ENCODE measurements at regions not wholly inside any gene's neighbourhood (a gene's known extent, or its start where the extent isn't known, plus 50 kb on each side); places are given as distances from the start of the nearest gene placed in this dataset.

DNA sequence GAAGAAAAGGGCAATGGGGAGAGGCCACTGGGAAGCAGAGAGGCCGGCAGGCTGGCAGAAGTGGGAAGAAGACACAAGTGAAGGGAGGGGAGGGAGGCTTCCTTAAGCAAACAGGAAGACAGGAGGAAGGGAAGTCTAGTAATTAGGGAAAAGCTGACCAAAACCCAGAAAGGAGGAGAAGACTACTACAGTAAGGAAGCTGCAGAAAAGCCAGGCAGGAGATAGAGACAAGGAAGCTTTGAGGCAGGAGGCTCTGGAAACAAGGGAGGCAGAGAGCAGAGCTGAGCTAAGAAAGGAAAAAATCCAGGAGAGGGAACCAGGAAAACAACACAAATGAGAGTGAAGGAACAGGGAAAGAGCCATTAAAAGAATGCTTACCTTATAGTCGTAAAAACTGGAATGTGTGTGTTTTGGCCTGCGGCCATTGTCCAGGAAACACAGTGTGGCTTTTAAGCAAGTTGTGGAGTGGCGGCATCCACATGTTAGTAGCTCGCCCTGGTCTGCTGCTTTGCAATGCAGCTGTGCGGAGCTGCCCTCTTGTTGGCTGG, 317.1 kb upstream of the CLINT1 start:
- DNase-seq = no peak

GRCh38 chr5:158174918-158175851, 316.2 kb upstream of the CLINT1 start:
- peak; percentile 29 for DNase-seq

DNA sequence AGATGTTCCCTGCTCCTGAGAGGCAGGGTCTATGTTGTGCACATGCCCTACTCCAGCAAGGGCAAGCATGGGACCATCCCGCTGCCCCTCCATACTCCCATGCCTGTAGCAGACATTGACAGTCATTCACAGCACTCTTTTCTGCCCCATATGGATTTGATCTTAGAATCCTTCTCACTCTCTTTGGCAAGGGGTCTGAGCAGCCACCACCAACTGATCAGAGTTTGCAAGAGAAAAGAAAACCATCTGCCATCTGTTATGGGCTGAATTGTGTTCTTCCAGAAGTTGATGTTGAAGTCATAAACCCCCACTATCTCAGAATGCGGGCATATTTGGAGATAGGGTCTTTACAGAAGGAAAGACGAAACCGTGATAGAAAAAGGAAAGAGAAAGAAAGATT, 315.1 kb upstream of the CLINT1 start:
- no peak for DNase-seq

DNA sequence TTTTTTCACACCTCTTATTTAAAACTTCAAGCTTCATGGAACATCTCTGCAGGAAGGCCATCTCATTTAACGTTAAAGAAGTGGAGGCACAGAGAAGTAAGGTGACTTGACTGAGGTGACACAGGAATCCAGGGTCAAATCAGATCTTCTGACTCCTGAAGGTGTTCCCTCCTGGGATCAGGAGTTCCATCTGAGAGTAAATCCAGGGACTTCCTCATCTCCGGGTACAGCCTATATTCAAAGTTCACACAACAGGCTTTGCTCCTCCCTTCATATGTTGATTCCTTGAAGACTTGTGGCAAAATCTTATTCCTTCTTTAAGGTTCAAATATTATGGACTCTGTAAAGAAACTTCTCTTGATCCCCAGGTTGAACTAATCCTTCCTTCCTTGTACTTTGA, 313.1 kb upstream of the CLINT1 start:
- DNase-seq = no peak

- DNase-seq = no peak
These were observed 311.6 kb upstream of the CLINT1 start for GRCh38 chr5:158170534-158170933.

DNA sequence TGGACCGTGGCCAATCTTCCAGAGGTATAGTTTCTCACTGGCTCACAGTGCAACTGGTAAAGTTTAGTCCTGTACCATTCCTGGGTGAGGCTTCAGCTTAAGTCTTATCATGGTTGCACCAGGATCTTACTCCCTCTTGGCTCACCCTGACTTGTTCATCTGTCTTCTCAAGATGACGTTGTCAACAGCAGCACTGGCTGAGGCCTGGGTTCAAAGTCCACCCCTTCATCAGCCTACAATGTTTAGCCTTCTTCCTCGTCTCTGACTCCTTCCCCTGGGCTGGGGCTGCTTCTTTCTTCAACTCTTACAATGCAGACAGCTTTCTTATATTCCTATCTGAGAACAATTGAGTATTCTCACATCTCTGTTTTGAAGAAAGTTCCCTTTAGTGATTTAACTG, 311.1 kb upstream of the CLINT1 start:
- DNase-seq = no peak

DNA sequence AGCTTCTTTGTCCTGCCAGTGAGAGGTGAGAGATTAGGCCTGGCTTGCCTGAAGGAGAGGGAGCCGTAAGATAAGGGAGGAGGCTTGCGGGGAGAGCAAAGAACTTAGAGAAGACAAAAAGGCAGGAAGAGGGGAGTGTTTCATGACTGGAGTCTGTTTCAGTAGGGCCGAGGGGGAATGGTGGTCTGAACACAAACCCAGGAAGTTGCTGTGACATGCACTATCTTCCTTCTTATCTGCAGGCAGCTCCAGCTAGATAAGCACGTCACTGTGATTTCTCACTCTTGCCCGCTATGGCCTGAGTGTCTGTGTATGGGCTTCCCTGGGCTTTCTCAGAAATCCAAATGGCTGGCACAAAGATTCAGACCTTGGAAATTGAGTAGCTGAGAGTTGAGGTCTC, 307.5 kb upstream of the CLINT1 start:
- DNase-seq = no peak

DNA sequence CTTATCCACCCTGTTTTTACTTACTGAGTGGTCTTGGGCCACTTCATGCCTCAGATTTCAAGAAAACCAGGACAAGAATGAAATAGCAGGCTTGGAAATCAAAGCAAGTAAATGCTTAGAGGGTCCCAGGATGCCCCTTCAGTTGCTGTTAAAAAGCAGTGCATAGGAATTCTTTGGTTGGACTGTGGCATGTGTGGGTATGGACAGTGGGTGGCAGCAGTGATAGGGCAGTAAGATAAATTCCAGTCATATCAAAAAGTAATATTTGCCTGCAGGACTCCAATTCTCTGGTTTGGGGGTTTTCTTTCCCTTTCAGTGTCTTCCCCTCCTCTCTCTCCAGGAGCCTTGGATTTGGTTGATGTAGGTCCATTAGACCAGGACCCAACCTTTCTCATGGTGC, 306.7 kb upstream of the CLINT1 start:
- DNase-seq = no peak

DNA sequence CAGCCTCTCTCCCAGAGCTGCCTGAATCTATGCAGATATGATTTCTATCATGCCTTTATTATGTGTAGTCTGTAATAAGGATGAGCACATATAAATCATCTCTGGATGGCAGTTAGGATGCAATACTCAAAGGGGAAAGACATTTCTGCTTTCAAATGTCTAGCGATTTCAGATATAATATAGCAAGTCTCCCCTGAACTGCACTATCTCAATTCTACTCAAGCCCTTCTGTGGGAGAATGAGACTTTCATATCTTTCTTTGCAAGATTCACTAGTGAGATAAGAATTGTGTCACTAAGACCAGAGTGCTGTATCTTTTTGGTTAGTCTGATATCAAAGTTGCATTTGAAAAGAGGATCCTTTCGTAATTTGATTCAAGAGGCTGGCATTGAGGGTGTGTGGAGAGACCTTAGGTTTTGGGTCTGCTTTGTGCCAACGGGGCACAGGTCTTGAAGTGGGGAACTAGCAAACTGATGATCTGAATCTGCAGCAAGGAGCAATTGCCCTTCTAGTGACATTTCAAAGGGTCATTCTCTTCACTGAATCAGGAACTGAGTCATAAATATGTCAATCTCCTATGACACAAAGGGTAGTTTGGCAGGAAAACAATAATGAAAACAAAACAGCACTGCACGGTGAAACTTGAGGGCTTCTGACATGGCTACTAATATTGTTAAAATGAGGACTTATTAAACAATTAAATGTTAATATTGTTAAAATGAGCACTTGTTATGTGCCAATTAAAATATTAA, 305.5 kb upstream of the CLINT1 start:
- DNase-seq = no peak

DNA sequence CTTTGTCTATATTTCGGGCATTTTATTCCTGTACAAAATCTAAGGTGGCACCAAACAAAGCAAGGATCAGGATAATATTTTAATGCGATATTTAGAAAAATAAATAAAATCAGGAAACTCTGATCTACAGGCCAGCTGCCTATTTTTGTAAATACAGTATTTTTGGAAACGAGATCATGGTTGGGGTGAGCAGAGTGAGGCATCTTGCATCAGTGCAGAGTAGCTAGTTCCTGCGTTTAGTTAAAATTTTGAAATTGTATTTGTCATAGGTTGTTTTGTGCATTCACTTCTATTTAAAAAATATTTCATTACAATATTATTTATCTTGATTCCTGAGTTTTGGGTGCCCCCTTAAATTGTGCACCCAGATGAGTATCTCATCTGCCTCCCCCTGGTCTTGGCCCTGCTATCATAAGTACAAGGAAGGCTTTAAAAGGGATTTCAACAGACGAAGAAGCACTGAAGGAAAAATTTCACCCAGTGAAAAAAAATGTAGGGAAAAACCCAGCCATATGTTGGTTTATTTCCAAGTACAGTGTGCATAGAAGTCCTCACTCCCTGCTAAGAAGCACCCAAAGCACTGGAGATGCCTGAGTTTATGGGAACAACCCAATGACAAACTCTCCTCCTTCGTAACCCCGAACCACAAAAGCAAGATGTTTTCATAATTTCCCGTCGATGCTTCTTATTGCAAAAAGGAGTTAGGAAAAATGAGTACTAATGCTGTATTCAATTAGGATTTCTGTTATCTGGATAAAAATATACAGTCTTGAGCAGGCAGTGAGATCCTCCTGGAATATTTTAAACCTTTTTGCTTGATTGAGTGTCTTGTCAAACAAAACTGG, 304.7 kb upstream of the CLINT1 start:
- DNase-seq = no peak

- no peak for DNase-seq
These were observed 303.6 kb upstream of the CLINT1 start for GRCh38 chr5:158162479-158163034.

DNA sequence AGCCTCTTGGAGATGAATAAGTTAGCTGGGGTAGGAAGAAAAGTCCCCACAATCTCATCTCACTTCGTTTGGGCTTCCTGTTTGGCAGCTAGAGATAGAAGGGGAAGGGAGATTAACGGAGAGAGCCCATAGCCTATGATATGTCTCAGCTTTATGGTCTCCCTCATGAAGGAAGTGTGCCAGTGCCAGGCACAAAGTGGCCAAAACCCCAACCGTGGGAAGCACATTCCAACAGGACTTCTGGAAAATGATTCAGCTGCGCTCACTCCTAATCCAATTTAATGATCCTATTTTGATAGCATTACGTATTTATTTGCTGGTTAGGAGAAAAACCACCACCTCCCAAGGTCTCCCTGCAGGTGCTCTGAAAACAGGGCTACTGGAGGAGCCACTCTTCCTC, 303.1 kb upstream of the CLINT1 start:
- no peak for DNase-seq

- no peak for DNase-seq
These were observed 300.7 kb upstream of the CLINT1 start for GRCh38 chr5:158159621-158160020.

- no peak for DNase-seq
These were observed 297.0 kb upstream of the CLINT1 start for GRCh38 chr5:158155811-158156505.

GRCh38 chr5:158155067-158155466, 296.1 kb upstream of the CLINT1 start:
- no peak for DNase-seq

GRCh38 chr5:158154226-158155005, 295.5 kb upstream of the CLINT1 start:
- no peak for DNase-seq

DNA sequence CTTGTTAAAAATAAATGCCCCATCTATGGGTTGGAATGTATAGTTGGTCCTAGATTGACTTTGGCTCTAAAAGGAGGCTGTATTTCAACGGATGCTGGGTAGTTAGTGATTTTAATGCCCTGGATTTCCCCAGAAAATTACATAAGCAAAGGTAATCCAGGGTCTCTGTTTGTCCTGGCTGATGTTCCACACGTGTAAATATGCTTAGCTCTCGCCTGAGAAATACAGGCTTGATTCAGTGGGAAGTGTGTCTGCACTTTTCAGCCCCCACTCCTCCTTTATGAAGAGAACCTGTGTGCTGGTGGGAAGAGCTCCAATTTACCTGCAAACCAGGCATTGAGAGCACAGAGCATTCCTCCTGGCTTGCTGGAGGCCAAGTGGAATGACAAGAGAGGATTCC, 294.6 kb upstream of the CLINT1 start:
- no peak for DNase-seq

GRCh38 chr5:158152136-158152535, 293.2 kb upstream of the CLINT1 start:
- no peak for DNase-seq

GRCh38 chr5:158147227-158147626, 288.3 kb upstream of the CLINT1 start:
- no peak for DNase-seq

GRCh38 chr5:158145827-158146226, 286.9 kb upstream of the CLINT1 start:
- DNase-seq = no peak

DNA sequence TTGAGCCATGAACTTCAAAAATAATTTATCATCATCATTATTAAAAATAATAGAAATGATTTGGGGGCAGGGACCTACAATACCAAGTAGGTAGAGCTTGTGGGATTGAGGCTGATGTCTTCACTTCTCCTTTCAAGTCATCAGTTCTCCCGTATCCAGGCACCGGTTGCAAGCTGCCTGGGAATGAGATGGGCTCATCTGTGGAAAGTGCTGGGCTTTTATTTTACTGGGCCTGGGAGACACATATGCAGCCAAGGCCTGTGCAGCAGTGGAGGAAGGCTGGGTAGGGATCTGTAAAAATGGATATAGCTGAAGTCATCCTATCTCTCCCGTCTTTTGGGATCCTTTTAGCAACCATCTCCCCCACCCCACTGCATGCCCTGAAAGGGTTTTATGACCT, 284.1 kb upstream of the CLINT1 start:
- no peak for DNase-seq

All from NCI-H1105 (cell line).